MM.1S (cell line): ENCODE measurements at regions not wholly inside any gene's neighbourhood (a gene's known extent, or its start where the extent isn't known, plus 50 kb on each side); places are given as distances from the start of the nearest gene placed in this dataset.

ENCODE experiments used
- CTCF ChIP-seq: fragments of 300-600 bp; sonication (generic); IDR thresholded peaks from 2 replicates; pipeline ENCODE4 v1.5.1; 2016; ENCODE audit warnings: antibody characterized with exemption, low read length, mixed read lengths
- EZH2phosphoT487 ChIP-seq: fragments of 300-600 bp; sonication (generic); IDR thresholded peaks from 2 replicates; pipeline ENCODE4 v1.6.1; 2018; ENCODE audit warnings: antibody characterized with exemption, low read length

DNA sequence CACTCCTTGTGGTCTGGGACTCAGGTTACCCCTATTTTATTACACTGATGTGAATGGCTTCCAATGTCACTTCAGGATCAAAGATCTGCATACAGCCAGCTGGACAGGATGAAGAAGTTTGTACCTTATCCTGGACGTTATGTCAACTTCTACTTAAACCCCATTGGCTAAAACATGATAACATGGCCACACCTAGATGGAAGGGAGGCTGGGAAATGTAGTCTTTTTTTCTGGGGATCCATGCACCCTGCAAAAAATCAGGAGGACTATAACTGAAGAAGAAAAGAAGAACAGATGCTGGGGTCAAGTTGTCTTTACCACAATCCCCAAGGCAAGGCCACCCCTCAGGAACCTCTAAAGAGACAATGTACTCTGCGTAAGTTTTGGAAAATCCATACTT is 459.2 kb downstream of the BCOR start:
- TF ChIP-seq CTCF (no peak), EZH2phosphoT487 (no peak)
